H9 (cell line): ENCODE measurements at regions not wholly inside any gene's neighbourhood (a gene's known extent, or its start where the extent isn't known, plus 50 kb on each side); places are given as distances from the start of the nearest gene placed in this dataset.

Experiments
- DNase-seq: peaks from one replicate; pipeline ENCODE4 v3.0.0-alpha.2; 2017
- H2AFZ ChIP-seq: one replicate; pipeline ENCODE4 v1.6.1; 2013; ENCODE audit warnings: mild to moderate bottlenecking, low read length, control low read depth, moderate library complexity
- H2AK5ac ChIP-seq: 2 replicates; pipeline ENCODE4 v1.6.1; 2013; ENCODE audit warnings: low read length, control low read depth, mixed read lengths; ENCODE audit not compliant: insufficient read length
- H2BK120ac ChIP-seq: one replicate; pipeline ENCODE4 v1.6.1; 2013; ENCODE audit warnings: low read depth, mild to moderate bottlenecking, low read length, control low read depth, inconsistent platforms; ENCODE audit not compliant: poor library complexity, severe bottlenecking
- H2BK12ac ChIP-seq: 2 replicates; pipeline ENCODE4 v1.6.1; 2013; ENCODE audit warnings: low read length, control low read depth, mixed read lengths, low read depth; ENCODE audit not compliant: insufficient read length
- H2BK15ac ChIP-seq: 2 replicates; pipeline ENCODE4 v1.6.1; 2013; ENCODE audit warnings: low read depth, low read length, control low read depth
- H2BK20ac ChIP-seq: one replicate; pipeline ENCODE4 v1.6.1; 2013; ENCODE audit warnings: low read depth, mild to moderate bottlenecking, low read length, control low read depth, inconsistent platforms; ENCODE audit not compliant: poor library complexity, severe bottlenecking
- H2BK5ac ChIP-seq: 2 replicates; pipeline ENCODE4 v1.6.1; 2013; ENCODE audit warnings: low read length, control low read depth, mixed read lengths; ENCODE audit not compliant: insufficient read length
- H3K14ac ChIP-seq: 2 replicates; pipeline ENCODE4 v1.6.1; 2013; ENCODE audit warnings: low read length, control low read depth; ENCODE audit not compliant: insufficient read depth
- H3K18ac ChIP-seq: 2 replicates; pipeline ENCODE4 v1.6.1; 2013; ENCODE audit warnings: low read depth, mild to moderate bottlenecking, mixed read lengths, low read length, control low read depth; ENCODE audit not compliant: insufficient read length
- H3K23ac ChIP-seq: 2 replicates; pipeline ENCODE4 v1.6.1; 2013; ENCODE audit warnings: low read length, control low read depth, mixed read lengths, low read depth; ENCODE audit not compliant: insufficient read length
- H3K23me2 ChIP-seq: 2 replicates; pipeline ENCODE4 v1.6.1; 2013; ENCODE audit warnings: low read depth, mild to moderate bottlenecking, mixed read lengths, low read length, control low read depth; ENCODE audit not compliant: insufficient read length, poor library complexity, severe bottlenecking
- H3K27ac ChIP-seq: 2 replicates; pipeline ENCODE4 v1.5.1; 2013; ENCODE audit warnings: low read length, control low read depth, mixed read lengths, low read depth; ENCODE audit not compliant: insufficient read length
- H3K27me3 ChIP-seq: 2 replicates; pipeline ENCODE4 v1.6.1; 2013; ENCODE audit warnings: low read length, control low read depth, inconsistent platforms; ENCODE audit not compliant: insufficient read depth
- H3K4ac ChIP-seq: 2 replicates; pipeline ENCODE4 v1.6.1; 2013; ENCODE audit warnings: low read depth, mild to moderate bottlenecking, control low read depth, inconsistent platforms, low read length, moderate library complexity
- H3K4me1 ChIP-seq: 2 replicates; pipeline ENCODE4 v1.6.1; 2013; ENCODE audit warnings: low read length, control low read depth, inconsistent platforms; ENCODE audit not compliant: insufficient read depth
- H3K4me2 ChIP-seq: 2 replicates; pipeline ENCODE4 v1.6.1; 2013; ENCODE audit warnings: low read length, control low read depth, mixed read lengths; ENCODE audit not compliant: insufficient read length, insufficient read depth
- H3K56ac ChIP-seq: 2 replicates; pipeline ENCODE4 v1.6.1; 2013; ENCODE audit warnings: low read depth, mild to moderate bottlenecking, mixed read lengths, low read length, control low read depth; ENCODE audit not compliant: insufficient read length
- H3K79me1 ChIP-seq: 2 replicates; pipeline ENCODE4 v1.6.1; 2013; ENCODE audit warnings: low read depth, mild to moderate bottlenecking, moderate library complexity, low read length, control low read depth, inconsistent platforms; ENCODE audit not compliant: insufficient read depth, poor library complexity, severe bottlenecking
- H3K79me2 ChIP-seq: 2 replicates; pipeline ENCODE4 v1.6.1; 2013; ENCODE audit warnings: low read length, control low read depth, inconsistent platforms; ENCODE audit not compliant: insufficient read depth
- H3K9ac ChIP-seq: 2 replicates; pipeline ENCODE4 v1.6.1; 2013; ENCODE audit warnings: low read length, control low read depth, mixed read lengths; ENCODE audit not compliant: insufficient read length; ENCODE audit errors: extremely low read depth
- H3K9me3 ChIP-seq: one replicate; pipeline ENCODE4 v1.6.1; 2013; ENCODE audit warnings: low read depth, low read length, inconsistent platforms; ENCODE audit not compliant: control insufficient read depth
- H3T11ph ChIP-seq: one replicate; pipeline ENCODE4 v1.6.1; 2013; ENCODE audit warnings: mild to moderate bottlenecking, low read length, control low read depth, inconsistent platforms
- H4K20me1 ChIP-seq: one replicate; pipeline ENCODE4 v1.6.1; 2013; ENCODE audit not compliant: control insufficient read depth, insufficient read length, insufficient read depth
- H4K5ac ChIP-seq: 2 replicates; pipeline ENCODE4 v1.6.1; 2013; ENCODE audit warnings: low read depth, mild to moderate bottlenecking, mixed read lengths, low read length, control low read depth; ENCODE audit not compliant: insufficient read length
- H4K8ac ChIP-seq: replicated peaks from 2 replicates; pipeline ENCODE4 v1.6.1; 2013; ENCODE audit warnings: low read length, control low read depth, mixed read lengths, low read depth; ENCODE audit not compliant: insufficient read length
- H4K91ac ChIP-seq: 2 replicates; pipeline ENCODE4 v1.6.1; 2013; ENCODE audit warnings: low read depth, mild to moderate bottlenecking, moderate library complexity, mixed read lengths, low read length, control low read depth; ENCODE audit not compliant: insufficient read length
- H3K27ac Mint-ChIP-seq, 3 experiments: 2 replicates in 2 of 3; 3 replicates in 1 of 3; pipeline ENCODE4 v1.8.0; 2020 to 2021; ENCODE audit warnings: mixed read lengths in 3 of 3, mild to moderate bottlenecking in 1 of 3, moderate library complexity in 1 of 3
- H3K27me3 Mint-ChIP-seq: 2 replicates; pipeline ENCODE4 v1.8.0; 2021; ENCODE audit warnings: low read depth, mild to moderate bottlenecking, moderate library complexity, mixed read lengths
- H3K36me3 Mint-ChIP-seq, 3 experiments: 2 replicates in 2 of 3; 3 replicates in 1 of 3; pipeline ENCODE4 v1.8.0; 2020 to 2021; ENCODE audit warnings: low read depth in 3 of 3, mixed read lengths in 3 of 3; ENCODE audit not compliant: insufficient read depth in 1 of 3
- H3K4me1 Mint-ChIP-seq, 2 experiments: 2 replicates each; pipeline ENCODE4 v1.8.0; 2020; ENCODE audit warnings: mixed read lengths in 2 of 2
- H3K4me3 Mint-ChIP-seq, 2 experiments: 2 replicates in 1 of 2; 3 replicates in 1 of 2; pipeline ENCODE4 v1.8.0; 2020 to 2021; ENCODE audit warnings: mild to moderate bottlenecking in 2 of 2, mixed read lengths in 2 of 2, moderate library complexity in 1 of 2
- H3K9me3 Mint-ChIP-seq, 2 experiments: 2 replicates in 1 of 2; 3 replicates in 1 of 2; pipeline ENCODE4 v1.8.0; 2020; ENCODE audit warnings: mild to moderate bottlenecking in 2 of 2, mixed read lengths in 2 of 2, moderate library complexity in 1 of 2
- CTCF ChIP-seq: fragments of 200-600 bp; sonication (generic); conservative IDR thresholded peaks from 3 replicates; pipeline ENCODE4 v1.8.0; 2021; ENCODE audit warnings: antibody characterized with exemption, mild to moderate bottlenecking
- WGBS: extraction: QIAGEN DNeasy Blood & Tissue Kit; methylation state at CpG from one replicate; pipeline ENCODE4 v1.1.7; 2013; ENCODE audit warnings: missing lambda C conversion rate, low lambda C conversion rate, mixed read lengths; ENCODE audit not compliant: insufficient read length; ENCODE audit errors: extremely low coverage; 5-methylcytosine and 5-hydroxymethylcytosine counted together

- TF ChIP-seq CTCF = no peak
- H3K14ac ChIP-seq = no peak overlapping the region
- H4K91ac ChIP-seq = no peak overlapping the region
- no peak overlapping the region for H3K4ac ChIP-seq
- Mint-ChIP-seq H3K4me1 (no peaks in the 10 kb centered on the region), H3K36me3 (peaks cover 0 to 4% (median 0%) of the 10 kb centered on the region in 3 experiments; a peak in 1 of 7 replicates), H3K27me3 (no peaks in the 10 kb centered on the region), H3K4me3 (no peak overlapping the region), H3K27ac (no peak overlapping the region), H3K9me3 (peaks cover 0 to 9% of the 10 kb centered on the region in 2 experiments; a peak in 3 of 5 replicates)
- H3K23ac ChIP-seq = no peak overlapping the region
- H3K9me3 ChIP-seq = no peaks in the 10 kb centered on the region
- no peak overlapping the region for H3K9ac ChIP-seq
- no peak for DNase-seq
- H4K5ac ChIP-seq = no peak overlapping the region
- H3K27me3 ChIP-seq = no peaks in the 10 kb centered on the region
- H4K20me1 ChIP-seq = no peaks in the 10 kb centered on the region
- H3K23me2 ChIP-seq = no peaks in the 10 kb centered on the region
- no peak overlapping the region for H3T11ph ChIP-seq
- H3K18ac ChIP-seq = no peak overlapping the region
- no peak overlapping the region for H2BK5ac ChIP-seq
- no peak overlapping the region for H4K8ac ChIP-seq
- no peak overlapping the region for H2BK120ac ChIP-seq
- no peaks in the 10 kb centered on the region for H3K79me2 ChIP-seq
- H2BK20ac ChIP-seq = no peak overlapping the region
- no CpG with 5 or more reads among the region's 3 CpGs for WGBS
- no peak overlapping the region for H3K56ac ChIP-seq
- H2BK15ac ChIP-seq = no peak overlapping the region
- no peak overlapping the region for H3K27ac ChIP-seq
- H2AFZ ChIP-seq = no peak overlapping the region
- H2BK12ac ChIP-seq = no peak overlapping the region
- H3K79me1 ChIP-seq = no peaks in the 10 kb centered on the region
- no peaks in the 10 kb centered on the region for H3K4me1 ChIP-seq
- H2AK5ac ChIP-seq = no peak overlapping the region
- H3K4me2 ChIP-seq = no peak overlapping the region
Measured at GRCh38 chr18:37812961-37813360, 247.4 kb upstream of the CELF4 start.
